RPMI8226 (cell line): ENCODE measurements at regions not wholly inside any gene's neighbourhood (a gene's known extent, or its start where the extent isn't known, plus 50 kb on each side); places are given as distances from the start of the nearest gene placed in this dataset.

ENCODE experiments used
- DNase-seq: peaks from one replicate; pipeline ENCODE4 v3.0.0-alpha.2; 2015

- peak; percentile 40 for DNase-seq
Measured at GRCh38 chr14:53539489-53540126, 386.5 kb upstream of the DDHD1 start.

GRCh38 chr14:53538316-53538881, 385.3 kb upstream of the DDHD1 start:
- DNase-seq: no peak

GRCh38 chr14:53537422-53538315, 384.5 kb upstream of the DDHD1 start:
- DNase-seq: no peak

- DNase-seq: no peak
Measured at GRCh38 chr14:53536446-53536845, 383.3 kb upstream of the DDHD1 start.

GRCh38 chr14:53534841-53535240, 381.7 kb upstream of the DDHD1 start:
- no peak for DNase-seq

- no peak for DNase-seq
Measured at GRCh38 chr14:53533384-53533970, 380.4 kb upstream of the DDHD1 start.

GRCh38 chr14:53532853-53533252, 379.7 kb upstream of the DDHD1 start:
- DNase-seq: no peak

- DNase-seq: no peak
Measured at GRCh38 chr14:53531730-53532129, 378.6 kb upstream of the DDHD1 start.

GRCh38 chr14:53531156-53531555, 378.0 kb upstream of the DDHD1 start:
- DNase-seq: no peak

- no peak for DNase-seq
Measured at GRCh38 chr14:53529519-53529918, 376.4 kb upstream of the DDHD1 start.

- no peak for DNase-seq
Measured at GRCh38 chr14:53528185-53528671, 375.1 kb upstream of the DDHD1 start.

GRCh38 chr14:53526200-53526599, 373.1 kb upstream of the DDHD1 start:
- no peak for DNase-seq

GRCh38 chr14:53525608-53526007, 372.5 kb upstream of the DDHD1 start:
- no peak for DNase-seq

- no peak for DNase-seq
Measured at GRCh38 chr14:53524391-53524790, 371.3 kb upstream of the DDHD1 start.

- no peak for DNase-seq
Measured at GRCh38 chr14:53523226-53523625, 370.1 kb upstream of the DDHD1 start.

GRCh38 chr14:53520078-53520928, 367.2 kb upstream of the DDHD1 start:
- no peak for DNase-seq

GRCh38 chr14:53519137-53519536, 366.0 kb upstream of the DDHD1 start:
- no peak for DNase-seq

- no peak for DNase-seq
Measured at GRCh38 chr14:53517270-53517960, 364.3 kb upstream of the DDHD1 start.

GRCh38 chr14:53516261-53516774, 363.2 kb upstream of the DDHD1 start:
- no peak for DNase-seq

- DNase-seq: no peak
Measured at GRCh38 chr14:53515276-53515675, 362.2 kb upstream of the DDHD1 start.

- DNase-seq: no peak
Measured at GRCh38 chr14:53514197-53514596, 361.1 kb upstream of the DDHD1 start.
